Breast epithelium (tissue), 3 donors: ENCODE measurements at regions not wholly inside any gene's neighbourhood (a gene's known extent, or its start where the extent isn't known, plus 50 kb on each side); places are given as distances from the start of the nearest gene placed in this dataset.

ENCODE experiments used
- POLR2A ChIP-seq: fragments of 450-650 bp; IDR thresholded peaks from one replicate; pipeline ENCODE4 v1.6.1; 2016; ENCODE audit warnings: antibody characterized with exemption, mild to moderate bottlenecking, moderate library complexity
- TF ChIP-seq, protein P1 (sequence below), 3 donors: fragments of 450-650 bp; IDR thresholded peaks; one replicate each; pipeline ENCODE4 v1.5.1; 2016 to 2017; ENCODE audit warnings: antibody characterized with exemption in 3 of 3, mild to moderate bottlenecking in 3 of 3, moderate library complexity in 3 of 3

DNA sequence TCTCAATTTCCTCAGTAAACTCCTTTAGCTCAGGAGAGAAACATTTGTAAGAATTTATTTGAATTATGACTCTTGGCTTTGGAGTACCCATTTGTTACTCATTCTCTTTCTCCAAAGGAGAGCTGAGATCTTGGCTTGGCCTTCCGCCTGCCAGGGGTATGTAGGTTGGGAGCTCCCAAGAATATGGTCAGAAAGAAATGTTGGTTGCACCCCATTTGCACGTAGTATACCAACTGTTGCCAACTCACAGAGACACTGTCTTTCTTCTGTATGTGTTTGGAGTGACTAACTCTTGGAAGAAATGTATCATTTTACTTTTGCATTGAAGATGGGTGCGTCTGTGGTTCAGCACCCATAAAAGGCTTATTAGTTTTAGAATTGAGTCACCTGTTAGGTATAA lies 708.5 kb upstream of the SORCS1 start:
- TF ChIP-seq, protein P1, sequence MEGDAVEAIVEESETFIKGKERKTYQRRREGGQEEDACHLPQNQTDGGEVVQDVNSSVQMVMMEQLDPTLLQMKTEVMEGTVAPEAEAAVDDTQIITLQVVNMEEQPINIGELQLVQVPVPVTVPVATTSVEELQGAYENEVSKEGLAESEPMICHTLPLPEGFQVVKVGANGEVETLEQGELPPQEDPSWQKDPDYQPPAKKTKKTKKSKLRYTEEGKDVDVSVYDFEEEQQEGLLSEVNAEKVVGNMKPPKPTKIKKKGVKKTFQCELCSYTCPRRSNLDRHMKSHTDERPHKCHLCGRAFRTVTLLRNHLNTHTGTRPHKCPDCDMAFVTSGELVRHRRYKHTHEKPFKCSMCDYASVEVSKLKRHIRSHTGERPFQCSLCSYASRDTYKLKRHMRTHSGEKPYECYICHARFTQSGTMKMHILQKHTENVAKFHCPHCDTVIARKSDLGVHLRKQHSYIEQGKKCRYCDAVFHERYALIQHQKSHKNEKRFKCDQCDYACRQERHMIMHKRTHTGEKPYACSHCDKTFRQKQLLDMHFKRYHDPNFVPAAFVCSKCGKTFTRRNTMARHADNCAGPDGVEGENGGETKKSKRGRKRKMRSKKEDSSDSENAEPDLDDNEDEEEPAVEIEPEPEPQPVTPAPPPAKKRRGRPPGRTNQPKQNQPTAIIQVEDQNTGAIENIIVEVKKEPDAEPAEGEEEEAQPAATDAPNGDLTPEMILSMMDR (IDR thresholded peaks at IDR 0.05): no peak
- TF ChIP-seq POLR2A: no peak
